ENCODE measurements at regions not wholly inside any gene's neighbourhood (a gene's known extent, or its start where the extent isn't known, plus 50 kb on each side); places are given as distances from the start of the nearest gene placed in this dataset.

GRCh38 chr15:87357637-87358313 is 898.8 kb downstream of the NTRK3 start:
- H3K4me3 ChIP-seq, result no peak overlapping the region
- H3K9me3 ChIP-seq, result no peaks in the 10 kb centered on the region
- H3K27ac ChIP-seq, result no peak overlapping the region
- WGBS, 2 donors (ENCODE audit: low coverage in 1 of 2), result 52 to 73% methylated on average over 2 to 3 of the region's 3 CpGs
- TF ChIP-seq EP300 (IDR thresholded peaks at IDR 0.05) (no peak), POLR2AphosphoS5 (IDR thresholded peaks at IDR 0.05) (no peak), POLR2A (IDR thresholded peaks at IDR 0.05) (no peak), CTCF (IDR thresholded peaks at IDR 0.05) (no peak)
- H3K27me3 ChIP-seq, result no peaks in the 10 kb centered on the region
- no peaks in the 10 kb centered on the region for H3K4me1 ChIP-seq
- no peak for ATAC-seq
- no peaks in the 10 kb centered on the region for H3K36me3 ChIP-seq

GRCh38 chr15:87355946-87356345 is 900.6 kb downstream of the NTRK3 start:
- no peaks in the 10 kb centered on the region for H3K36me3 ChIP-seq
- no peak overlapping the region for H3K27ac ChIP-seq
- no peaks in the 10 kb centered on the region for H3K27me3 ChIP-seq
- no peak overlapping the region for H3K4me3 ChIP-seq
- H3K9me3 ChIP-seq, result no peaks in the 10 kb centered on the region
- no peak for ATAC-seq
- H3K4me1 ChIP-seq, result no peaks in the 10 kb centered on the region
- 67 to 69% methylated on average over 1 of the region's 1 CpG for WGBS, 2 donors (ENCODE audit: low coverage in 1 of 2)
- TF ChIP-seq POLR2A (IDR thresholded peaks at IDR 0.05) (no peak), EP300 (IDR thresholded peaks at IDR 0.05) (no peak), CTCF (IDR thresholded peaks at IDR 0.05) (no peak), POLR2AphosphoS5 (IDR thresholded peaks at IDR 0.05) (no peak)

- 51 to 59% methylated on average over 3 of the region's 3 CpGs for WGBS, 2 donors (ENCODE audit: low coverage in 1 of 2)
- Histone ChIP-seq H3K9me3 (no peaks in the 10 kb centered on the region), H3K36me3 (no peaks in the 10 kb centered on the region), H3K27me3 (no peaks in the 10 kb centered on the region), H3K4me1 (no peaks in the 10 kb centered on the region), H3K4me3 (no peak overlapping the region), H3K27ac (no peak overlapping the region)
- ATAC-seq, result no peak
- TF ChIP-seq POLR2AphosphoS5 (IDR thresholded peaks at IDR 0.05) (no peak), EP300 (IDR thresholded peaks at IDR 0.05) (no peak)
These were observed 901.7 kb downstream of the NTRK3 start for GRCh38 chr15:87354661-87355410.

- 60 to 67% methylated on average over 1 to 2 of the region's 2 CpGs for WGBS, 2 donors (ENCODE audit: low coverage in 1 of 2)
- Histone ChIP-seq H3K27ac (no peak overlapping the region), H3K27me3 (no peaks in the 10 kb centered on the region), H3K36me3 (no peaks in the 10 kb centered on the region), H3K4me1 (no peaks in the 10 kb centered on the region), H3K9me3 (no peaks in the 10 kb centered on the region), H3K4me3 (no peak overlapping the region)
- ATAC-seq, result no peak
- TF ChIP-seq CTCF (IDR thresholded peaks at IDR 0.05), result no peak
- TF ChIP-seq POLR2AphosphoS5 (IDR thresholded peaks at IDR 0.05), result no peak
- no peak for TF ChIP-seq EP300 (IDR thresholded peaks at IDR 0.05)
- TF ChIP-seq POLR2A (IDR thresholded peaks at IDR 0.05), result no peak
These were observed 907.4 kb downstream of the NTRK3 start for GRCh38 chr15:87349181-87349580.

GRCh38 chr15:87348746-87349145 is 907.8 kb downstream of the NTRK3 start:
- no peak for ATAC-seq
- H3K27me3 ChIP-seq, result no peaks in the 10 kb centered on the region
- no peak for TF ChIP-seq CTCF (IDR thresholded peaks at IDR 0.05)
- TF ChIP-seq POLR2A (IDR thresholded peaks at IDR 0.05), result no peak
- no peak for TF ChIP-seq POLR2AphosphoS5 (IDR thresholded peaks at IDR 0.05)
- TF ChIP-seq EP300 (IDR thresholded peaks at IDR 0.05), result no peak
- no peak overlapping the region for H3K4me3 ChIP-seq
- H3K27ac ChIP-seq, result no peak overlapping the region
- H3K4me1 ChIP-seq, result no peaks in the 10 kb centered on the region
- 9 to 43% methylated on average over 5 to 6 of the region's 6 CpGs for WGBS, 2 donors (ENCODE audit: low coverage in 1 of 2)
- H3K9me3 ChIP-seq, result no peaks in the 10 kb centered on the region
- no peaks in the 10 kb centered on the region for H3K36me3 ChIP-seq
